ENCODE measurements at regions not wholly inside any gene's neighbourhood (a gene's known extent, or its start where the extent isn't known, plus 50 kb on each side); places are given as distances from the start of the nearest gene placed in this dataset.

DNA sequence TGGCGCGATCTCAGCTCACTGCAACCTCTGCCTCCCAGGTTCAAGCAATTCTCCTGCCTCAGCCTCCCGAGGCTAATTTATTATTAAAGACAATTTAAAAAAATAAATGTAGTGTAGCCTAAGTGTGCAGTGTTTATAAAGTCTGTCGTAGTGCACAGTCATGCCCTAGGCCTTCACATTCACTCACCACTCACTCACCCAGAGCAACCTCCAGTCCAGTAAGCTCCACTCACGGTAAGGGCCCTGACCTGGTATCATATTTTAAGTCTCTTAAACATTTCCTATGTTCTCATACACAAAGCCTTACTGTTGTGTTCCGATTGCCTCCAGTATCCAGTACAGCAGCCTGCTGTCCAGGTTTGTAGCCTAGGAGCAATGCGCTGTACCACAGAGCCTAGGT, 168.2 kb upstream of the FOXQ1 start:
- H3K4me3 ChIP-seq (ENCODE audit: low read depth in 1 of 5, low read length in 5 of 5), result no peak overlapping the region
- no peak overlapping the region for H3K27ac ChIP-seq (ENCODE audit: low read depth, low read length)
- peaks cover 0 to 15% (median 5%) of the 10 kb centered on the region in 5 donors for H3K27me3 ChIP-seq (ENCODE audit: control insufficient read depth in 5 of 5, insufficient read depth in 4 of 5, low read length in 5 of 5)
- no peaks in the 10 kb centered on the region for H3K36me3 ChIP-seq (ENCODE audit: control insufficient read depth in 5 of 5, insufficient read depth in 5 of 5, low read length in 5 of 5)
- H3K9me3 ChIP-seq (ENCODE audit: control insufficient read depth in 5 of 5, low read length in 5 of 5), result peaks cover 0 to 7% (median 4%) of the 10 kb centered on the region in 5 donors
- no peak overlapping the region for H3K9ac ChIP-seq (ENCODE audit: low read length in 5 of 5)
- H3K4me1 ChIP-seq (ENCODE audit: control insufficient read depth in 5 of 5, insufficient read depth in 5 of 5, low read length in 5 of 5), result no peaks in the 10 kb centered on the region

GRCh38 chr6:1139155-1139890, 172.6 kb upstream of the FOXQ1 start:
- Histone ChIP-seq H3K9ac (ENCODE audit: low read length in 5 of 5) (no peak overlapping the region), H3K9me3 (ENCODE audit: control insufficient read depth in 5 of 5, low read length in 5 of 5) (peaks cover 0 to 7% (median 4%) of the 10 kb centered on the region in 5 donors), H3K4me3 (ENCODE audit: low read depth in 1 of 5, low read length in 5 of 5) (no peak overlapping the region), H3K27ac (ENCODE audit: low read depth, low read length) (no peak overlapping the region), H3K27me3 (ENCODE audit: control insufficient read depth in 5 of 5, insufficient read depth in 4 of 5, low read length in 5 of 5) (no peaks in the 10 kb centered on the region), H3K4me1 (ENCODE audit: control insufficient read depth in 5 of 5, insufficient read depth in 5 of 5, low read length in 5 of 5) (peaks cover 0 to 2% (median 0%) of the 10 kb centered on the region in 5 donors), H3K36me3 (ENCODE audit: control insufficient read depth in 5 of 5, insufficient read depth in 5 of 5, low read length in 5 of 5) (no peaks in the 10 kb centered on the region)

DNA sequence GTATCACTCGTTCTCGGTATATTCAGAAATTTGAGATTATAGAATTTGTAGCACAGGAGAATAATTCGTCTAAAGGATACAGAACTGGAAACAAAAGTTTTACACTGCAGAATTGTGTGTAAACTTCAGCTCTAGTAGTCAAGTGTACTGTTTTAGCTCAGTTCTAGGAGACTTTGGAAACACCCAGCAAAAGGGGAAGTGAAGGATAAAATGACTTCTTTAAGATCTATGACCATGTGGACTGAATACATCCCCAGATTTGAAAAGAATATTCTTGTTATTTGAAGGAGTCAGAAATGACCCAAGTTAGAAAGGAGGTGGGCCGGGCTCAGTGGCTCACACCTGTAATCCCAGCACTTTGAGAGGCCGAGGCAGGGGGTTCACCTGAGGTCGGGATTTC, 174.0 kb upstream of the FOXQ1 start:
- H3K27me3 ChIP-seq (ENCODE audit: control insufficient read depth in 5 of 5, insufficient read depth in 4 of 5, low read length in 5 of 5), result no peaks in the 10 kb centered on the region
- H3K4me1 ChIP-seq (ENCODE audit: control insufficient read depth in 5 of 5, insufficient read depth in 5 of 5, low read length in 5 of 5), result peaks cover 0 to 2% (median 0%) of the 10 kb centered on the region in 5 donors
- H3K36me3 ChIP-seq (ENCODE audit: control insufficient read depth in 5 of 5, insufficient read depth in 5 of 5, low read length in 5 of 5), result no peaks in the 10 kb centered on the region
- no peak overlapping the region for H3K27ac ChIP-seq (ENCODE audit: low read depth, low read length)
- H3K9me3 ChIP-seq (ENCODE audit: control insufficient read depth in 5 of 5, low read length in 5 of 5), result peaks cover 0 to 7% (median 4%) of the 10 kb centered on the region in 5 donors
- H3K9ac ChIP-seq (ENCODE audit: low read length in 5 of 5), result no peak overlapping the region
- no peak overlapping the region for H3K4me3 ChIP-seq (ENCODE audit: low read depth in 1 of 5, low read length in 5 of 5)

GRCh38 chr6:1136827-1137226, 175.1 kb upstream of the FOXQ1 start:
- Histone ChIP-seq H3K9ac (ENCODE audit: low read length in 5 of 5) (no peak overlapping the region), H3K36me3 (ENCODE audit: control insufficient read depth in 5 of 5, insufficient read depth in 5 of 5, low read length in 5 of 5) (no peaks in the 10 kb centered on the region), H3K27me3 (ENCODE audit: control insufficient read depth in 5 of 5, insufficient read depth in 4 of 5, low read length in 5 of 5) (no peaks in the 10 kb centered on the region), H3K27ac (ENCODE audit: low read depth, low read length) (no peak overlapping the region), H3K4me3 (ENCODE audit: low read depth in 1 of 5, low read length in 5 of 5) (no peak overlapping the region), H3K4me1 (ENCODE audit: control insufficient read depth in 5 of 5, insufficient read depth in 5 of 5, low read length in 5 of 5) (peaks cover 0 to 2% (median 0%) of the 10 kb centered on the region in 5 donors), H3K9me3 (ENCODE audit: control insufficient read depth in 5 of 5, low read length in 5 of 5) (peaks cover 0 to 7% (median 4%) of the 10 kb centered on the region in 5 donors)

DNA sequence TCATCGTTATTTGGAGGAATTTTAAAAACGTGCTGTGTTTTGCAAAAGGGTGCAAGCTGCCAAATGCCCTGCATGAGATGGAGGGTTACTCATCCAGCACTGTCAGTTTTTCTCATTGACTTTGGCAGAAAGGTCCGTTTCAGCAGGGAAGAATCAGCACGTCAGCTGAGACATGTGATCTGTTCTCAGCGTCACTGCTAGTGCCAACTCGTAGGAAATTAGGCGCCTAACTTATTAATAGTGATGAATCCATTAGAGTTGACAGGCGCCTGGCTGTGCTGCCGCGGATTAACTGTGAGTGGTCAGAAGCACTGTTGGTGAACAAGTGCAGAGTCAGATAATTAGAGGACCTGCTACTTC, 175.5 kb upstream of the FOXQ1 start:
- H3K9me3 ChIP-seq (ENCODE audit: control insufficient read depth in 5 of 5, low read length in 5 of 5), result peaks cover 0 to 7% (median 4%) of the 10 kb centered on the region in 5 donors
- H3K4me1 ChIP-seq (ENCODE audit: control insufficient read depth in 5 of 5, insufficient read depth in 5 of 5, low read length in 5 of 5), result peaks cover 0 to 2% (median 0%) of the 10 kb centered on the region in 5 donors
- no peaks in the 10 kb centered on the region for H3K27me3 ChIP-seq (ENCODE audit: control insufficient read depth in 5 of 5, insufficient read depth in 4 of 5, low read length in 5 of 5)
- H3K9ac ChIP-seq (ENCODE audit: low read length in 5 of 5), result no peak overlapping the region
- H3K36me3 ChIP-seq (ENCODE audit: control insufficient read depth in 5 of 5, insufficient read depth in 5 of 5, low read length in 5 of 5), result no peaks in the 10 kb centered on the region
- H3K27ac ChIP-seq (ENCODE audit: low read depth, low read length), result no peak overlapping the region
- no peak overlapping the region for H3K4me3 ChIP-seq (ENCODE audit: low read depth in 1 of 5, low read length in 5 of 5)

- peaks cover 0 to 4% (median 0%) of the 10 kb centered on the region in 5 donors for H3K4me1 ChIP-seq (ENCODE audit: control insufficient read depth in 5 of 5, insufficient read depth in 5 of 5, low read length in 5 of 5)
- H3K4me3 ChIP-seq (ENCODE audit: low read depth in 1 of 5, low read length in 5 of 5), result no peak overlapping the region
- H3K36me3 ChIP-seq (ENCODE audit: control insufficient read depth in 5 of 5, insufficient read depth in 5 of 5, low read length in 5 of 5), result no peaks in the 10 kb centered on the region
- H3K9me3 ChIP-seq (ENCODE audit: control insufficient read depth in 5 of 5, low read length in 5 of 5), result peaks cover 0 to 7% (median 4%) of the 10 kb centered on the region in 5 donors
- no peak overlapping the region for H3K27ac ChIP-seq (ENCODE audit: low read depth, low read length)
- H3K27me3 ChIP-seq (ENCODE audit: control insufficient read depth in 5 of 5, insufficient read depth in 4 of 5, low read length in 5 of 5), result peaks cover 0 to 2% (median 0%) of the 10 kb centered on the region in 5 donors
- no peak overlapping the region for H3K9ac ChIP-seq (ENCODE audit: low read length in 5 of 5)
Observed at GRCh38 chr6:1135726-1136414, 176.0 kb upstream of the FOXQ1 start.

DNA sequence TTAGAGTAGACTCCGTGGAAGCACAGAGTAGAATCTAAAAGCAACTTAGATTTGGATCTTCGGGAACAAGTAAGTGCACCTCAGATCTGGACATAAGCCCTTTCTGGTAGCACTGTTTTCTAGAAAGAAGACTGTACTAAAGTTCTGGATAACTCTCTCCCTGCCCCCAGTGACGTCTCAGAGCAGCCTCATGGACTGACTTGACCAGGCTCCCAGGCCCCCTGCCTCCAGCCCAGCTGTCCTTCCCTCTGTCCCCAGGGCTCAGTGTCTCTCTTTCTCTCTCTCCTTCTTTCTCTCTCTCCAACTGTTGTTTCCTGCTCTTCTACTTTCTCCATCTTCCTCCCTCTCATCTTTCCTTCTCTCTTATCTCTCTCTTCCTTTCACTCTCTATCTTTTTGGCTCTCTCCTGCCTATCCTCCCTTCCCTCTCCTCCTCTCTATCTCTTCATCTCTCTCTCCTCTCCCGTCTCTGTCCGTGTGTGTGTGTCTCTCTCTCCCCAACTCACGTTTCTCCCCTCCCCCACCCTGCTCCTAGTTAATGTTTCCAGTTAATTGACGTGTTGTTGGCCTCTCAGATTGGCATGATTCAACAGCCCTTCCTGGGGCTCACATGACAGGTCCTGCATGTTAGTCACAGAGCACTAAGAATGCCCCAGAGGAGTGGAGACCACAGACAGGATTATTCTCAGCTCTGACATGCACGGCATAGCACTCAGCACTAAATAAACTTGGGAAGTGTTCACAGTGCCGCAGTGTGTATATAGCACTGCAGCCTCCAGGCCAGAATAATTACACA, 180.4 kb upstream of the FOXQ1 start:
- no peak overlapping the region for H3K27ac ChIP-seq (ENCODE audit: low read depth, low read length)
- no peak overlapping the region for H3K9ac ChIP-seq (ENCODE audit: low read length in 5 of 5)
- no peaks in the 10 kb centered on the region for H3K36me3 ChIP-seq (ENCODE audit: control insufficient read depth in 5 of 5, insufficient read depth in 5 of 5, low read length in 5 of 5)

GRCh38 chr6:1130709-1131108, 181.2 kb upstream of the FOXQ1 start:
- Histone ChIP-seq H3K9me3 (ENCODE audit: control insufficient read depth in 5 of 5, low read length in 5 of 5) (no peaks in the 10 kb centered on the region), H3K36me3 (ENCODE audit: control insufficient read depth in 5 of 5, insufficient read depth in 5 of 5, low read length in 5 of 5) (no peaks in the 10 kb centered on the region), H3K9ac (ENCODE audit: low read length in 5 of 5) (no peak overlapping the region), H3K4me3 (ENCODE audit: low read depth in 1 of 5, low read length in 5 of 5) (no peak overlapping the region), H3K27ac (ENCODE audit: low read depth, low read length) (no peak overlapping the region), H3K27me3 (ENCODE audit: control insufficient read depth in 5 of 5, insufficient read depth in 4 of 5, low read length in 5 of 5) (peaks cover 0 to 2% (median 0%) of the 10 kb centered on the region in 5 donors), H3K4me1 (ENCODE audit: control insufficient read depth in 5 of 5, insufficient read depth in 5 of 5, low read length in 5 of 5) (peaks cover 0 to 6% (median 0%) of the 10 kb centered on the region in 5 donors)

More for the DNA sequence above, 180.4 kb upstream of the FOXQ1 start:
- Histone ChIP-seq H3K4me3 (ENCODE audit: low read depth in 1 of 5, low read length in 5 of 5) (no peak overlapping the region), H3K27me3 (ENCODE audit: control insufficient read depth in 5 of 5, insufficient read depth in 4 of 5, low read length in 5 of 5) (peaks cover 0 to 2% (median 0%) of the 10 kb centered on the region in 5 donors), H3K9me3 (ENCODE audit: control insufficient read depth in 5 of 5, low read length in 5 of 5) (no peaks in the 10 kb centered on the region), H3K4me1 (ENCODE audit: control insufficient read depth in 5 of 5, insufficient read depth in 5 of 5, low read length in 5 of 5) (peaks cover 0 to 6% (median 0%) of the 10 kb centered on the region in 5 donors)

DNA sequence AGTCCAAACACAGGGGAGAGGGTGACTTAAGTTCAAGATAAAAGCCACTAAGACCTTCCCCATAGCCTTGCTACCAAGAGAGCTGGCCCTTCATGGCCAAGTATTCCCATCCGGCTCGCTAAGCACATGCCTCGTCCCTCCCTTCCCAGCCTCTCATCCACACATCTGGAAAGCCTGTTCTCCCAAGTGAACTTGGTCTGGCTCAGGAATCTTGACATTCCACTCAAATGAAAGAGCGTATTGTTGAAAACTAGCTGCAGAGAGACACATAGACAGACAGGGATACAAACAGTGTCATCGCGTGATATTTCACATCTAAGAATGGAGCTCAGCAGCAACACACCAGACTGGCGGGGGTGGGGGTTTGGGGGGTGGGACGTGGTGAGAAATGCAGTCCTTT, 182.8 kb upstream of the FOXQ1 start:
- Histone ChIP-seq H3K4me1 (ENCODE audit: control insufficient read depth in 5 of 5, insufficient read depth in 5 of 5, low read length in 5 of 5) (peaks cover 0 to 6% (median 0%) of the 10 kb centered on the region in 5 donors), H3K9ac (ENCODE audit: low read length in 5 of 5) (no peak overlapping the region), H3K4me3 (ENCODE audit: low read depth in 1 of 5, low read length in 5 of 5) (no peak overlapping the region), H3K27ac (ENCODE audit: low read depth, low read length) (no peak overlapping the region), H3K36me3 (ENCODE audit: control insufficient read depth in 5 of 5, insufficient read depth in 5 of 5, low read length in 5 of 5) (no peaks in the 10 kb centered on the region), H3K27me3 (ENCODE audit: control insufficient read depth in 5 of 5, insufficient read depth in 4 of 5, low read length in 5 of 5) (peaks cover 0 to 5% (median 0%) of the 10 kb centered on the region in 5 donors), H3K9me3 (ENCODE audit: control insufficient read depth in 5 of 5, low read length in 5 of 5) (no peaks in the 10 kb centered on the region)
